NCI-H1694 (cell line): ENCODE measurements at regions not wholly inside any gene's neighbourhood (a gene's known extent, or its start where the extent isn't known, plus 50 kb on each side); places are given as distances from the start of the nearest gene placed in this dataset.

Experiments
- DNase-seq: peaks from one replicate; lab custom pipeline; 2025; lab: John Stamatoyannopoulos, UW

GRCh38 chr1:184322253-184322652 is 64.6 kb upstream of the C1orf21 start:
- no peak for DNase-seq

GRCh38 chr1:184324972-184325371 is 61.9 kb upstream of the C1orf21 start:
- DNase-seq = no peak

DNA sequence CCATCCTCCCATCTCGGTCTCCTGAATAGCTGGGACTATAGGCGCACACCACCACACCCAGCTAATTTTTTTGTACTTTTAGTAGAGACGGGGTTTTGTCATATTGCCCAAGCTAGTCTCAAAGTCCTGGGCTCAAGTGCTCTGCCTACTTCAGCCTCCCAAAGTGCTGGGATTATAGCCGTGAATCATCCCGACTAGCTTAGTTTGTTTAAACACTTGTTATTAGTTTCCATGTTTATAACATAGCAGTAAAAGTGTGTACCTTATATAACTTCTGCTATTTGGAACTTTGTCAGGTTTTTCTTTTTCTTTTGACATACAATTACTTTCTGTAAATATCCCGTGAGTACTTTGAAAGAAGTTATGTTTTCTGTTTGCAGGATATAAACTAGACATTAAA is 60.6 kb upstream of the C1orf21 start:
- DNase-seq = no peak

- no peak for DNase-seq
These were observed 57.4 kb upstream of the C1orf21 start for GRCh38 chr1:184329245-184329953.

- DNase-seq = no peak
These were observed 56.6 kb upstream of the C1orf21 start for GRCh38 chr1:184329962-184330868.

GRCh38 chr1:184330875-184331274 is 56.0 kb upstream of the C1orf21 start:
- DNase-seq = no peak
